ENCODE measurements at regions not wholly inside any gene's neighbourhood (a gene's known extent, or its start where the extent isn't known, plus 50 kb on each side); places are given as distances from the start of the nearest gene placed in this dataset.
"Not testable (repeated sequence)": the region's sequence is repeated elsewhere in the genome, so short reads cannot be mapped to it uniquely, and the experiment has no call there.

DNA sequence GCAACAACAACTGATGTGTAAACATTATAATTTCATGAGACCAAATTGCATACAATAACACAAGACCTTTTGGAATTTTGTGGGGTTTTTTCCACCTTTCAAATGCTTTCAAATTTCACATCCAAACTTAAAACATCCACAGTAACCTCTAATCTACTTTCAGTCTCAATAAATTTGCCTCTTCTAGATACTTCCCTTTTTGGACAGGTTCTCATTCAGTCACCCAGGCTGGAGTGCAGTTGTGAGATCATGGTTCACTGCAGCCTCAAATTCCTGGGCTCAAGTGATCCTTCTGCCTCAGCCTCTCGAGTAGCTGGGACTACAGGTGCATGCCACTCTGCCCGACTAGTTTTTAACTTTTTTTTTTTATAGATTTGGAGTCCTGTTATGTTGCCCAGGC, 556.6 kb downstream of the NLGN4X start:
- Histone ChIP-seq H2AFZ (ENCODE audit: low read depth, low read length) (no peak overlapping the region), H3K79me2 (replicated peaks; ENCODE audit: insufficient read depth, low read length) (no peaks in the 10 kb centered on the region)

DNA sequence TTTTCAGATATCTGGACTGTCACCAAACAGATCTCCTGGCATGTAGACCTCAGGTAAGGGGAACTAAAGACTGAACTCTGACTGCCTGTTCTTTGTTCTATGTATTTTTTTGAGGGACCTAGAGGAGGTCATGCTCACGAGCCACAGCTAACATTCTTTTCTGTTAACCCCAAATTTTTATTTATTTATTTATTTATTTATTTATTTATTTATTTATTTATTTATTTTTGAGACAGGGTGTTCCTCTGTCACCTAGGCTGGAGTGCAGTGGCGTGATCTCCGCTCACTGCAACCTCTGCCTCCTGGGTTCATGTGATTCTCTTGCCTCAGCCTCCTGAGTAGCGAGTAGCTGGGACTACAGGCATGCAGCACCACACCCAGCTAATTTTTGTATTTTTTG, 562.0 kb downstream of the NLGN4X start:
- H3F3A ChIP-seq (ENCODE audit: insufficient read depth, low read length, poor library complexity, severe bottlenecking); H3K9me2 ChIP-seq (ENCODE audit: insufficient read depth, low read length); H3K4me3 ChIP-seq (ENCODE audit: low read length); H3K79me2 ChIP-seq (replicated peaks; ENCODE audit: insufficient read depth, low read length); H2AFZ ChIP-seq (ENCODE audit: low read depth, low read length); H3K9me3 ChIP-seq (ENCODE audit: low read length); H3K4me2 ChIP-seq (ENCODE audit: low read length); H3K9ac ChIP-seq (ENCODE audit: low read length); H3K27me3 ChIP-seq (ENCODE audit: insufficient read depth, low read depth, low read length); H4K20me1 ChIP-seq (ENCODE audit: insufficient read depth); H3K27ac ChIP-seq (ENCODE audit: low read length); H3K36me3 ChIP-seq (ENCODE audit: insufficient read depth, low read length): not testable (repeated sequence)

More for the DNA sequence above, 556.6 kb downstream of the NLGN4X start:
- Histone ChIP-seq H3K9me3 (ENCODE audit: low read length) (no peaks in the 10 kb centered on the region), H3K27ac (ENCODE audit: low read length) (no peak overlapping the region), H3K27me3 (ENCODE audit: insufficient read depth, low read depth, low read length) (no peaks in the 10 kb centered on the region), H3K36me3 (ENCODE audit: insufficient read depth, low read length) (no peaks in the 10 kb centered on the region), H3F3A (ENCODE audit: insufficient read depth, low read length, poor library complexity, severe bottlenecking) (no peaks in the 10 kb centered on the region), H3K4me3 (ENCODE audit: low read length) (no peak overlapping the region), H3K9me2 (ENCODE audit: insufficient read depth, low read length) (no peaks in the 10 kb centered on the region), H3K4me2 (ENCODE audit: low read length) (no peak overlapping the region), H4K20me1 (ENCODE audit: insufficient read depth) (no peaks in the 10 kb centered on the region), H3K9ac (ENCODE audit: low read length) (no peak overlapping the region)
- no peak for TF ChIP-seq TAF1 (IDR thresholded peaks at IDR 0.05; ENCODE audit: low read depth)
- TF ChIP-seq, protein P1, sequence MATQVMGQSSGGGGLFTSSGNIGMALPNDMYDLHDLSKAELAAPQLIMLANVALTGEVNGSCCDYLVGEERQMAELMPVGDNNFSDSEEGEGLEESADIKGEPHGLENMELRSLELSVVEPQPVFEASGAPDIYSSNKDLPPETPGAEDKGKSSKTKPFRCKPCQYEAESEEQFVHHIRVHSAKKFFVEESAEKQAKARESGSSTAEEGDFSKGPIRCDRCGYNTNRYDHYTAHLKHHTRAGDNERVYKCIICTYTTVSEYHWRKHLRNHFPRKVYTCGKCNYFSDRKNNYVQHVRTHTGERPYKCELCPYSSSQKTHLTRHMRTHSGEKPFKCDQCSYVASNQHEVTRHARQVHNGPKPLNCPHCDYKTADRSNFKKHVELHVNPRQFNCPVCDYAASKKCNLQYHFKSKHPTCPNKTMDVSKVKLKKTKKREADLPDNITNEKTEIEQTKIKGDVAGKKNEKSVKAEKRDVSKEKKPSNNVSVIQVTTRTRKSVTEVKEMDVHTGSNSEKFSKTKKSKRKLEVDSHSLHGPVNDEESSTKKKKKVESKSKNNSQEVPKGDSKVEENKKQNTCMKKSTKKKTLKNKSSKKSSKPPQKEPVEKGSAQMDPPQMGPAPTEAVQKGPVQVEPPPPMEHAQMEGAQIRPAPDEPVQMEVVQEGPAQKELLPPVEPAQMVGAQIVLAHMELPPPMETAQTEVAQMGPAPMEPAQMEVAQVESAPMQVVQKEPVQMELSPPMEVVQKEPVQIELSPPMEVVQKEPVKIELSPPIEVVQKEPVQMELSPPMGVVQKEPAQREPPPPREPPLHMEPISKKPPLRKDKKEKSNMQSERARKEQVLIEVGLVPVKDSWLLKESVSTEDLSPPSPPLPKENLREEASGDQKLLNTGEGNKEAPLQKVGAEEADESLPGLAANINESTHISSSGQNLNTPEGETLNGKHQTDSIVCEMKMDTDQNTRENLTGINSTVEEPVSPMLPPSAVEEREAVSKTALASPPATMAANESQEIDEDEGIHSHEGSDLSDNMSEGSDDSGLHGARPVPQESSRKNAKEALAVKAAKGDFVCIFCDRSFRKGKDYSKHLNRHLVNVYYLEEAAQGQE (IDR thresholded peaks at IDR 0.05; ENCODE audit: borderline replicate concordance) = no peak
- no peak for TF ChIP-seq EZH2 (IDR thresholded peaks at IDR 0.05; ENCODE audit: borderline replicate concordance, insufficient read depth, low read length, poor library complexity, severe bottlenecking)
- no peak for TF ChIP-seq SMC3 (conservative IDR thresholded peaks at IDR 0.05; ENCODE audit: poor library complexity)
- no peak for TF ChIP-seq EP300 (conservative IDR thresholded peaks at IDR 0.05; ENCODE audit: poor library complexity, severe bottlenecking)
- TF ChIP-seq, protein P2, sequence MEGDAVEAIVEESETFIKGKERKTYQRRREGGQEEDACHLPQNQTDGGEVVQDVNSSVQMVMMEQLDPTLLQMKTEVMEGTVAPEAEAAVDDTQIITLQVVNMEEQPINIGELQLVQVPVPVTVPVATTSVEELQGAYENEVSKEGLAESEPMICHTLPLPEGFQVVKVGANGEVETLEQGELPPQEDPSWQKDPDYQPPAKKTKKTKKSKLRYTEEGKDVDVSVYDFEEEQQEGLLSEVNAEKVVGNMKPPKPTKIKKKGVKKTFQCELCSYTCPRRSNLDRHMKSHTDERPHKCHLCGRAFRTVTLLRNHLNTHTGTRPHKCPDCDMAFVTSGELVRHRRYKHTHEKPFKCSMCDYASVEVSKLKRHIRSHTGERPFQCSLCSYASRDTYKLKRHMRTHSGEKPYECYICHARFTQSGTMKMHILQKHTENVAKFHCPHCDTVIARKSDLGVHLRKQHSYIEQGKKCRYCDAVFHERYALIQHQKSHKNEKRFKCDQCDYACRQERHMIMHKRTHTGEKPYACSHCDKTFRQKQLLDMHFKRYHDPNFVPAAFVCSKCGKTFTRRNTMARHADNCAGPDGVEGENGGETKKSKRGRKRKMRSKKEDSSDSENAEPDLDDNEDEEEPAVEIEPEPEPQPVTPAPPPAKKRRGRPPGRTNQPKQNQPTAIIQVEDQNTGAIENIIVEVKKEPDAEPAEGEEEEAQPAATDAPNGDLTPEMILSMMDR (IDR thresholded peaks at IDR 0.05; ENCODE audit: poor library complexity, severe bottlenecking) = no peak
- no peak for TF ChIP-seq RAD21 (conservative IDR thresholded peaks at IDR 0.05)
- TF ChIP-seq POLR2AphosphoS5 (IDR thresholded peaks at IDR 0.05) = no peak
- no peak for TF ChIP-seq MXI1 (conservative IDR thresholded peaks at IDR 0.05; ENCODE audit: poor library complexity, severe bottlenecking)

DNA sequence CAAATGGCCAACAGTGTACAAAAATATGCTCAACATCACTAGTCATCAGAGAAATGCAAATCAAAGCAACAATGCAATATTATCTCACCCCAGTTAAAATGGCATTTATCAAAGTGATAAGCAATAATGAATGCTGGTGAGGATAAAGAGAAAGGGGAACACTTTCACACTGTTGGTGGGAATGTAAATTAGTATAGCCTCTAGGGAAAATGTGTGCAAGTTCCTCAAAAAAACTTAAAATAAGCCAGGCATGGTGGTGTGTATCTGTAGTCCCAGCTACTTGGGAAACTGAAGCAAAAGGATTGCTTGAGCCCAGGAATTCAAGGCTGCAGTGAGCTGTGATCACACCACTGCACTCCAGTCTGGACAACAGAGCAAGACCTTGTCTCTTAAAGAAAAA, 572.1 kb downstream of the NLGN4X start:
- Histone ChIP-seq H3K27me3 (ENCODE audit: insufficient read depth, low read depth, low read length) (no peaks in the 10 kb centered on the region), H4K20me1 (ENCODE audit: insufficient read depth) (no peaks in the 10 kb centered on the region), H3K4me3 (ENCODE audit: low read length) (no peak overlapping the region), H3K27ac (ENCODE audit: low read length) (no peak overlapping the region), H3K9me3 (ENCODE audit: low read length) (no peaks in the 10 kb centered on the region), H3K9me2 (ENCODE audit: insufficient read depth, low read length) (no peaks in the 10 kb centered on the region), H3K4me2 (ENCODE audit: low read length) (no peak overlapping the region), H3F3A (ENCODE audit: insufficient read depth, low read length, poor library complexity, severe bottlenecking) (no peaks in the 10 kb centered on the region), H3K9ac (ENCODE audit: low read length) (no peak overlapping the region), H3K79me2 (replicated peaks; ENCODE audit: insufficient read depth, low read length) (no peaks in the 10 kb centered on the region), H2AFZ (ENCODE audit: low read depth, low read length) (no peak overlapping the region), H3K36me3 (ENCODE audit: insufficient read depth, low read length) (no peaks in the 10 kb centered on the region)
- TF ChIP-seq, protein P1 (IDR thresholded peaks at IDR 0.05; ENCODE audit: borderline replicate concordance) = no peak
- TF ChIP-seq MXI1 (conservative IDR thresholded peaks at IDR 0.05; ENCODE audit: poor library complexity, severe bottlenecking) (no peak), TAF1 (IDR thresholded peaks at IDR 0.05; ENCODE audit: low read depth) (no peak), EZH2 (IDR thresholded peaks at IDR 0.05; ENCODE audit: borderline replicate concordance, insufficient read depth, low read length, poor library complexity, severe bottlenecking) (no peak), EP300 (conservative IDR thresholded peaks at IDR 0.05; ENCODE audit: poor library complexity, severe bottlenecking) (no peak), POLR2AphosphoS5 (IDR thresholded peaks at IDR 0.05) (no peak), SMC3 (conservative IDR thresholded peaks at IDR 0.05; ENCODE audit: poor library complexity) (no peak), RAD21 (conservative IDR thresholded peaks at IDR 0.05) (no peak)
- TF ChIP-seq, protein P2 (IDR thresholded peaks at IDR 0.05; ENCODE audit: poor library complexity, severe bottlenecking) = no peak

Measured in neural cell (in vitro differentiated cells).